NCI-H1092 treated with DMSO at 0.1 percent for 48 hours (cell line): ENCODE measurements at regions not wholly inside any gene's neighbourhood (a gene's known extent, or its start where the extent isn't known, plus 50 kb on each side); places are given as distances from the start of the nearest gene placed in this dataset.

Experiments
- DNase-seq: peaks from one replicate; lab custom pipeline; 2025; lab: John Stamatoyannopoulos, UW

GRCh38 chr9:28014212-28014611 lies 440.9 kb upstream of the C9orf72 start:
- DNase-seq: no peak

- DNase-seq: peak; percentile 92
Measured at GRCh38 chr9:28024676-28025075, 451.4 kb upstream of the C9orf72 start.

- DNase-seq: peak; percentile 78
Measured at GRCh38 chr9:28025186-28025585, 451.9 kb upstream of the C9orf72 start.

- DNase-seq: peak; percentile 44
Measured at GRCh38 chr9:28031521-28032267, 458.4 kb upstream of the C9orf72 start.

- no peak for DNase-seq
Measured at GRCh38 chr9:28032268-28032590, 458.9 kb upstream of the C9orf72 start.

- DNase-seq: no peak
Measured at GRCh38 chr9:28034242-28034641, 461.0 kb upstream of the C9orf72 start.

GRCh38 chr9:28037968-28038367 lies 464.7 kb upstream of the C9orf72 start:
- no peak for DNase-seq

- no peak for DNase-seq
Measured at GRCh38 chr9:28045051-28045450, 471.8 kb upstream of the C9orf72 start.

- DNase-seq: no peak
Measured at GRCh38 chr9:28050046-28050445, 476.8 kb upstream of the C9orf72 start.

- no peak for DNase-seq
Measured at GRCh38 chr9:28050941-28051340, 477.7 kb upstream of the C9orf72 start.

- DNase-seq: no peak
Measured at GRCh38 chr9:28051559-28052503, 478.6 kb upstream of the C9orf72 start.

GRCh38 chr9:28053096-28053777 lies 480.0 kb upstream of the C9orf72 start:
- peak; percentile 79 for DNase-seq

GRCh38 chr9:28056006-28056405 lies 482.7 kb upstream of the C9orf72 start:
- DNase-seq: no peak

GRCh38 chr9:28056466-28056865 lies 483.2 kb upstream of the C9orf72 start:
- DNase-seq: no peak

- no peak for DNase-seq
Measured at GRCh38 chr9:28059192-28059591, 485.9 kb upstream of the C9orf72 start.

- no peak for DNase-seq
Measured at GRCh38 chr9:28064241-28064815, 491.0 kb upstream of the C9orf72 start.

GRCh38 chr9:28073270-28073669 lies 500.0 kb upstream of the C9orf72 start:
- DNase-seq: peak; percentile 59

GRCh38 chr9:28079677-28080076 lies 506.4 kb upstream of the C9orf72 start:
- DNase-seq: no peak

- DNase-seq: no peak
Measured at GRCh38 chr9:28082671-28083070, 509.4 kb upstream of the C9orf72 start.

- DNase-seq: no peak
Measured at GRCh38 chr9:28086881-28087280, 513.6 kb upstream of the C9orf72 start.

GRCh38 chr9:28092981-28093936 lies 520.0 kb upstream of the C9orf72 start:
- peak; percentile 54 for DNase-seq
